ENCODE measurements at regions not wholly inside any gene's neighbourhood (a gene's known extent, or its start where the extent isn't known, plus 50 kb on each side); places are given as distances from the start of the nearest gene placed in this dataset.

GRCh38 chr4:85423431-85423830, 51.5 kb upstream of the ARHGAP24 start:
- Histone ChIP-seq H3K9ac (ENCODE audit: low read depth in 1 of 2, low read length in 2 of 2) (no peak overlapping the region), H3K27me3 (ENCODE audit: control insufficient read depth in 4 of 4, insufficient read depth in 4 of 4, low read length in 3 of 4) (no peaks in the 10 kb centered on the region), H3K27ac (ENCODE audit: low read depth in 1 of 2, low read length in 2 of 2) (no peak overlapping the region), H3K36me3 (ENCODE audit: control insufficient read depth in 4 of 4, insufficient read depth in 3 of 4, low read depth in 1 of 4, low read length in 3 of 4) (no peaks in the 10 kb centered on the region), H3K4me1 (ENCODE audit: control insufficient read depth in 4 of 4, insufficient read depth in 4 of 4, low read length in 3 of 4) (no peaks in the 10 kb centered on the region), H3K4me3 (ENCODE audit: low read depth in 1 of 3, low read length in 3 of 3) (no peak overlapping the region), H3K9me3 (ENCODE audit: control insufficient read depth in 4 of 4, low read length in 3 of 4) (no peaks in the 10 kb centered on the region)
- 71% methylated on average over 2 of the region's 2 CpGs for WGBS
- TF ChIP-seq TAF1 (conservative IDR thresholded peaks at IDR 0.05) (no peak), RXRA (IDR thresholded peaks at IDR 0.05) (no peak)
- no peak for DNase-seq (ENCODE audit: low spot score)
